ENCODE measurements at regions not wholly inside any gene's neighbourhood (a gene's known extent, or its start where the extent isn't known, plus 50 kb on each side); places are given as distances from the start of the nearest gene placed in this dataset.

GRCh38 chr20:40159276-40159675 is 529.8 kb downstream of the MAFB start:
- no peak for TF ChIP-seq CTCF (IDR thresholded peaks at IDR 0.05; ENCODE audit: extremely low read depth in 1 of 2, insufficient read depth in 1 of 2, low read depth in 1 of 2, low read length in 2 of 2)
- no peak for TF ChIP-seq MYC (IDR thresholded peaks at IDR 0.05; ENCODE audit: low read depth, low read length)
